ENCODE measurements at regions not wholly inside any gene's neighbourhood (a gene's known extent, or its start where the extent isn't known, plus 50 kb on each side); places are given as distances from the start of the nearest gene placed in this dataset.

- TF ChIP-seq CTCF (conservative IDR thresholded peaks at IDR 0.05; ENCODE audit: low read depth in 2 of 2) (no peak), REST (IDR thresholded peaks at IDR 0.05; ENCODE audit: unreplicated experiment) (no peak), EZH2phosphoT487 (IDR thresholded peaks at IDR 0.05; ENCODE audit: unreplicated experiment) (no peak), POLR2AphosphoS5 (IDR thresholded peaks at IDR 0.05; ENCODE audit: low read depth) (no peak), EZH2 (IDR thresholded peaks at IDR 0.05; ENCODE audit: low read depth, unreplicated experiment) (no peak), CREB1 (CRISPR knock-in tag; IDR thresholded peaks at IDR 0.05; ENCODE audit: low read depth) (no peak), ZNF114 (CRISPR knock-in tag; IDR thresholded peaks at IDR 0.05) (no peak), ETS1 (IDR thresholded peaks at IDR 0.05) (no peak), ZNF462 (CRISPR knock-in tag; IDR thresholded peaks at IDR 0.05) (no peak), JUNB (IDR thresholded peaks at IDR 0.05; ENCODE audit: unreplicated experiment) (no peak), ZNF331 (CRISPR knock-in tag; IDR thresholded peaks at IDR 0.05; ENCODE audit: low read depth) (no peak)
Observed at GRCh38 chr4:20364969-20365368, 113.3 kb downstream of the SLIT2 start.

All from GM23338 (cell line).